ENCODE measurements at regions not wholly inside any gene's neighbourhood (a gene's known extent, or its start where the extent isn't known, plus 50 kb on each side); places are given as distances from the start of the nearest gene placed in this dataset.

DNA sequence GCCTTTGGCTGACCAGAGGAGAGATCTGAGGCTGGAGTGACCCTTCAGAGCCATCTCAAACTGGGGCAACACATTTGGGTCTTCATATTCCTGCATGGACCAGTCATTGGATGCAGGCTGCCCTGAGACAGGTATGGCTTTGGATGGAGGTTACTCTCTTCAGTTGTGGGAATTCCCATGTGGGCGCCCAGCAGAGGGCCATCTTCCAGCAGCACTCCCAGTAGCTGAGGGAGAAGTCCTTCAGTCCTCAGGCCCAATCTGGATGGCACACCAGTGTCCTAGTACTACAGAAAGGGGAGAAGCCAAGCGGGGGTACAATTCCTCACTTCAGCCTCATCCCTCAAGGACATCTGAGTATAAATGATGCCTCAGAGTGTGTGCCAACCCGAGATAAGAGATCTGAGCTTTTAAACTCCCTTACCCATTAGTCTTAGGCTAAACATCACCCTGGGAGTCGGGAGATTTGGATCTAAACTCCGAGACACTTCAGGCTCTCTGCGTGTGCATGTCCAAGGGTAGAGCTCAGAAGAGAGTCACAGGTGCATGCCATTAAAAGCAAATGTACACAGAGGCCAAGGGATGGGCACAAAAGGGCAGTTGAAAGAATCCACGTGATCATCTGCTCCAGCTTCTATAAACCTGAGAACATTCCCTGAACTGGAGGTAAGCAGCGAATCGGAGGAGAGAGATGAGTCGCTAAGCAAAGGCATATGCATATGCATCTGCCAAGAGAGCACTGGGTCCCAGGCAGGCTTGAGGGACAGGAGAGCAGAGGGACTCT, 204.6 kb downstream of the CD83 start:
- no peak for TF ChIP-seq CBX3 (IDR thresholded peaks at IDR 0.05; ENCODE audit: low read depth)
- peak; percentile 54 for TF ChIP-seq RAD21 (IDR thresholded peaks at IDR 0.05; ENCODE audit: low read depth)
- TF ChIP-seq, protein P1, sequence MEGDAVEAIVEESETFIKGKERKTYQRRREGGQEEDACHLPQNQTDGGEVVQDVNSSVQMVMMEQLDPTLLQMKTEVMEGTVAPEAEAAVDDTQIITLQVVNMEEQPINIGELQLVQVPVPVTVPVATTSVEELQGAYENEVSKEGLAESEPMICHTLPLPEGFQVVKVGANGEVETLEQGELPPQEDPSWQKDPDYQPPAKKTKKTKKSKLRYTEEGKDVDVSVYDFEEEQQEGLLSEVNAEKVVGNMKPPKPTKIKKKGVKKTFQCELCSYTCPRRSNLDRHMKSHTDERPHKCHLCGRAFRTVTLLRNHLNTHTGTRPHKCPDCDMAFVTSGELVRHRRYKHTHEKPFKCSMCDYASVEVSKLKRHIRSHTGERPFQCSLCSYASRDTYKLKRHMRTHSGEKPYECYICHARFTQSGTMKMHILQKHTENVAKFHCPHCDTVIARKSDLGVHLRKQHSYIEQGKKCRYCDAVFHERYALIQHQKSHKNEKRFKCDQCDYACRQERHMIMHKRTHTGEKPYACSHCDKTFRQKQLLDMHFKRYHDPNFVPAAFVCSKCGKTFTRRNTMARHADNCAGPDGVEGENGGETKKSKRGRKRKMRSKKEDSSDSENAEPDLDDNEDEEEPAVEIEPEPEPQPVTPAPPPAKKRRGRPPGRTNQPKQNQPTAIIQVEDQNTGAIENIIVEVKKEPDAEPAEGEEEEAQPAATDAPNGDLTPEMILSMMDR (IDR thresholded peaks at IDR 0.05 in 2 of 3, conservative IDR thresholded peaks at IDR 0.05 in 1 of 3; ENCODE audit: borderline replicate concordance in 1 of 3, insufficient read depth in 1 of 3, low read depth in 2 of 3, low read length in 2 of 3) = peak; percentile 24 to 32 (median 30); a peak in 5 of 6 replicates
- ChIA-PET CTCF (no interaction called here), POLR2A (no interaction called here), RAD21 (ENCODE audit: low non-redundant PET in 1 of 2, low total read pairs in 2 of 2, uncharacterized antibody in 2 of 2, unreplicated experiment in 2 of 2) (no interaction called here)
- Histone ChIP-seq H3K36me3 (ENCODE audit: control insufficient read depth in 1 of 2, insufficient read depth in 2 of 2, low read length in 2 of 2) (no peaks in the 10 kb centered on the region), H3K4me3 (replicated peaks in 1 of 2; ENCODE audit: low read depth in 1 of 2, low read length in 2 of 2) (no peak overlapping the region), H3K27me3 (ENCODE audit: insufficient read depth, low read length) (no peaks in the 10 kb centered on the region), H3K4me2 (ENCODE audit: low read length) (no peak overlapping the region), H2AFZ (ENCODE audit: low read depth, low read length, poor library complexity, severe bottlenecking) (no peak overlapping the region), H3K9me3 (ENCODE audit: control insufficient read depth in 1 of 2, insufficient read depth in 1 of 2, low read depth in 1 of 2, low read length in 2 of 2) (no peaks in the 10 kb centered on the region), H3K9me2 (ENCODE audit: insufficient read depth) (no peaks in the 10 kb centered on the region), H3K79me2 (ENCODE audit: insufficient read depth, low read length) (no peaks in the 10 kb centered on the region), H3K9ac (ENCODE audit: low read length) (no peak overlapping the region), H4K20me1 (ENCODE audit: insufficient read depth) (no peaks in the 10 kb centered on the region), H3K27ac (ENCODE audit: low read depth, low read length) (no peak overlapping the region), H3K4me1 (ENCODE audit: control insufficient read depth in 1 of 2, insufficient read depth in 2 of 2, low read length in 2 of 2) (no peaks in the 10 kb centered on the region)
- DNase-seq (ENCODE audit: low read depth, low spot score) (peak; percentile 4), ATAC-seq (peak; percentile 70)
- intact Hi-C loops (cut with micrococcal nuclease) = no loop called here
- BruUV-seq (replicated peaks) = no TSS peak

DNA sequence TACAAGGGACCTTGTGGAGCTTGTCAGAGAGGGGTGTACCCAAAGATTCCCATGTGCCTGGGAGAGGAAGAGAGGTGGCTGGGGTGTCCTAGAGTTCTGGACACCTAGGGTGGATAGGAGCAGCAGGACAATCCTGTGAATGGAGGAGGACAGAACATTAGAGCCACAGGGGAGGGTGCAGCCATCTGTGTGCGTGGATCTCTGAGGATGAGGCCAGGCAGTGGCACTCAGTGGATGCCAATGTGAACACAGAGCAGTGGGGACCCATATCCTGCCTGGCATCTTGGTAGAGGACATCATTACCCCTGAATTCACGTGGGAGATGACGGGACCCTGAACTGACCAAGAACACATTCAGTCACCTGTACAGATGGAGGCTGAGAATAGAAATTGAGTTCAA, 205.3 kb downstream of the CD83 start:
- DNase-seq (ENCODE audit: low read depth, low spot score) (no peak), ATAC-seq (no peak)
- no peak overlapping the region for H3K9ac ChIP-seq (ENCODE audit: low read length)
- POLR2A ChIA-PET = no interaction called here
- no peaks in the 10 kb centered on the region for H3K79me2 ChIP-seq (ENCODE audit: insufficient read depth, low read length)
- H4K20me1 ChIP-seq (ENCODE audit: insufficient read depth) = no peaks in the 10 kb centered on the region
- no peak overlapping the region for H2AFZ ChIP-seq (ENCODE audit: low read depth, low read length, poor library complexity, severe bottlenecking)
- BruUV-seq (replicated peaks) = no TSS peak
- RAD21 ChIA-PET (ENCODE audit: low non-redundant PET in 1 of 2, low total read pairs in 2 of 2, uncharacterized antibody in 2 of 2, unreplicated experiment in 2 of 2) = no interaction called here
- TF ChIP-seq POLR2A (IDR thresholded peaks at IDR 0.05; ENCODE audit: borderline replicate concordance, extremely low read depth, insufficient read depth, insufficient read length) (no peak), TCF7L2 (IDR thresholded peaks at IDR 0.05; ENCODE audit: borderline replicate concordance, extremely low read depth, insufficient read depth, insufficient read length) (no peak), CBX3 (IDR thresholded peaks at IDR 0.05; ENCODE audit: low read depth) (no peak), EZH2phosphoT487 (IDR thresholded peaks at IDR 0.05; ENCODE audit: borderline replicate concordance) (no peak), EZH2 (IDR thresholded peaks at IDR 0.05) (no peak), YY1 (IDR thresholded peaks at IDR 0.05; ENCODE audit: extremely low read depth, insufficient replicate concordance, low read depth, low read length) (no peak), JUND (IDR thresholded peaks at IDR 0.05) (no peak), EGR1 (IDR thresholded peaks at IDR 0.05; ENCODE audit: low read depth) (no peak), ZFX (IDR thresholded peaks at IDR 0.05) (no peak)
- TF ChIP-seq, protein P2, sequence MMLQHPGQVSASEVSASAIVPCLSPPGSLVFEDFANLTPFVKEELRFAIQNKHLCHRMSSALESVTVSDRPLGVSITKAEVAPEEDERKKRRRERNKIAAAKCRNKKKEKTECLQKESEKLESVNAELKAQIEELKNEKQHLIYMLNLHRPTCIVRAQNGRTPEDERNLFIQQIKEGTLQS (IDR thresholded peaks at IDR 0.05) = no peak
- TF ChIP-seq, protein P3, sequence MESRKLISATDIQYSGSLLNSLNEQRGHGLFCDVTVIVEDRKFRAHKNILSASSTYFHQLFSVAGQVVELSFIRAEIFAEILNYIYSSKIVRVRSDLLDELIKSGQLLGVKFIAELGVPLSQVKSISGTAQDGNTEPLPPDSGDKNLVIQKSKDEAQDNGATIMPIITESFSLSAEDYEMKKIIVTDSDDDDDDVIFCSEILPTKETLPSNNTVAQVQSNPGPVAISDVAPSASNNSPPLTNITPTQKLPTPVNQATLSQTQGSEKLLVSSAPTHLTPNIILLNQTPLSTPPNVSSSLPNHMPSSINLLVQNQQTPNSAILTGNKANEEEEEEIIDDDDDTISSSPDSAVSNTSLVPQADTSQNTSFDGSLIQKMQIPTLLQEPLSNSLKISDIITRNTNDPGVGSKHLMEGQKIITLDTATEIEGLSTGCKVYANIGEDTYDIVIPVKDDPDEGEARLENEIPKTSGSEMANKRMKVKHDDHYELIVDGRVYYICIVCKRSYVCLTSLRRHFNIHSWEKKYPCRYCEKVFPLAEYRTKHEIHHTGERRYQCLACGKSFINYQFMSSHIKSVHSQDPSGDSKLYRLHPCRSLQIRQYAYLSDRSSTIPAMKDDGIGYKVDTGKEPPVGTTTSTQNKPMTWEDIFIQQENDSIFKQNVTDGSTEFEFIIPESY (IDR thresholded peaks at IDR 0.05; ENCODE audit: extremely low read depth, insufficient replicate concordance, low read length) = no peak
- TF ChIP-seq, protein P4, sequence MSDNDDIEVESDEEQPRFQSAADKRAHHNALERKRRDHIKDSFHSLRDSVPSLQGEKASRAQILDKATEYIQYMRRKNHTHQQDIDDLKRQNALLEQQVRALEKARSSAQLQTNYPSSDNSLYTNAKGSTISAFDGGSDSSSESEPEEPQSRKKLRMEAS (IDR thresholded peaks at IDR 0.05) = no peak
- CTCF ChIA-PET = no interaction called here
- no peak overlapping the region for H3K27ac ChIP-seq (ENCODE audit: low read depth, low read length)
- no peak overlapping the region for H3K4me2 ChIP-seq (ENCODE audit: low read length)
- no peaks in the 10 kb centered on the region for H3K9me3 ChIP-seq (ENCODE audit: control insufficient read depth in 1 of 2, insufficient read depth in 1 of 2, low read depth in 1 of 2, low read length in 2 of 2)
- no peak overlapping the region for H3K4me3 ChIP-seq (replicated peaks in 1 of 2; ENCODE audit: low read depth in 1 of 2, low read length in 2 of 2)
- H3K27me3 ChIP-seq (ENCODE audit: insufficient read depth, low read length) = no peaks in the 10 kb centered on the region
- H3K9me2 ChIP-seq (ENCODE audit: insufficient read depth) = no peaks in the 10 kb centered on the region
- intact Hi-C loops (cut with micrococcal nuclease) = no loop called here
- no peaks in the 10 kb centered on the region for H3K4me1 ChIP-seq (ENCODE audit: control insufficient read depth in 1 of 2, insufficient read depth in 2 of 2, low read length in 2 of 2)
- H3K36me3 ChIP-seq (ENCODE audit: control insufficient read depth in 1 of 2, insufficient read depth in 2 of 2, low read length in 2 of 2) = no peaks in the 10 kb centered on the region

All from HCT116 (cell line).